Tibial nerve (tissue), 4 donors: ENCODE measurements at regions not wholly inside any gene's neighbourhood (a gene's known extent, or its start where the extent isn't known, plus 50 kb on each side); places are given as distances from the start of the nearest gene placed in this dataset.

ENCODE experiments used
- DNase-seq, 2 donors: peaks; one replicate each; pipeline ENCODE4 v3.0.0-alpha.2; 2019; ENCODE audit warnings: low spot score in 2 of 2
- H3K27ac ChIP-seq, 4 donors: fragments of 200-600 bp; sonication (generic) in 3 of 4; one replicate each; pipeline ENCODE4 v1.5.1; 2017 to 2019; ENCODE audit warnings: mild to moderate bottlenecking in 1 of 4
- H3K27me3 ChIP-seq, 2 donors: fragments of 200-600 bp; sonication (generic) in 1 of 2; one replicate each; pipeline versions ENCODE4 v1.5.1 to v1.6.0; 2017 to 2019
- H3K36me3 ChIP-seq, 3 donors: fragments of 200-600 bp; sonication (generic); one replicate each; pipeline ENCODE4 v1.5.1; 2018 to 2019
- H3K4me1 ChIP-seq, 4 donors: fragments of 200-600 bp; sonication (generic) in 3 of 4; one replicate each; pipeline ENCODE4 v1.5.1; 2017 to 2019
- H3K4me3 ChIP-seq, 4 donors: fragments of 200-600 bp; sonication (generic) in 3 of 4; one replicate each; pipeline ENCODE4 v1.5.1; 2017 to 2019; ENCODE audit warnings: mild to moderate bottlenecking in 1 of 4, moderate library complexity in 1 of 4
- H3K9me3 ChIP-seq, 4 donors: fragments of 200-600 bp; sonication (generic) in 3 of 4; one replicate each; pipeline ENCODE4 v1.5.1; 2017 to 2019
- EP300 ChIP-seq, 2 donors: sonication (generic); formaldehyde crosslinking; IDR thresholded peaks; one replicate each; pipeline ENCODE4 v1.6.1; 2017; ENCODE audit warnings: antibody characterized with exemption in 2 of 2, mild to moderate bottlenecking in 1 of 2
- POLR2A ChIP-seq, 2 donors: fragments of 450-650 bp; IDR thresholded peaks; one replicate each; pipeline ENCODE4 v1.6.1; 2017; ENCODE audit warnings: antibody characterized with exemption in 2 of 2, mild to moderate bottlenecking in 2 of 2, moderate library complexity in 2 of 2
- WGBS, 2 donors: methylation state at CpG; one replicate each; pipeline ENCODE4 v1.1.5; 2018; 5-methylcytosine and 5-hydroxymethylcytosine counted together
- TF ChIP-seq, protein P1 (sequence below), 5 experiments: fragments of 200-600 bp in 3 of 5; fragments of 450-650 bp in 2 of 5; sonication (generic) in 3 of 5; IDR thresholded peaks; one replicate each; pipeline ENCODE4 v1.5.1; 2016 to 2019; ENCODE audit warnings: antibody characterized with exemption in 5 of 5, mild to moderate bottlenecking in 3 of 5, moderate library complexity in 2 of 5

DNA sequence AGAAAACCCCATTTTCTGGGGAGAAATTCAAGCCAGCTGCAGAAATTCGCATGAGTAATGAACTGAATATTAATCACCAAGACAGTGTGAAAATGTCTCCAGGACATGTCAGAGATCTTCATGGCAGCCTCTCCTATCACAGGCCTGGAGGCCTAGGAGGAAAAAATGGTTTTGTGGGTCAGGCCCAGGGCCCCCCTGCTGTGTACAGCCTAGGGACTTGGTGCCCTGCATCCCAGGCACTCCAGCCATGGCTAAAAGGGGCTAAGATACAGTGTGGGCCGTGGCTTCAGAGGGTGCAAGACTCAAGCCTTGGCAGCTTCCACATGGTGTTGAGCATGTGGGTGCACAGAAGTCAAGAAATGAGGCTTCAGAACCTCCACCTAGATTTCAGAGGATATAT is 185.9 kb upstream of the GATB start:
- WGBS, 2 donors: 80 to 92% methylated on average over 2 of the region's 2 CpGs
- Histone ChIP-seq H3K4me1 (no peaks in the 10 kb centered on the region), H3K27me3 (no peaks in the 10 kb centered on the region), H3K9me3 (peaks cover 0 to 17% (median 0%) of the 10 kb centered on the region in 4 donors), H3K27ac (no peak overlapping the region), H3K36me3 (no peaks in the 10 kb centered on the region), H3K4me3 (no peak overlapping the region)
- TF ChIP-seq EP300 (IDR thresholded peaks at IDR 0.05) (no peak), POLR2A (IDR thresholded peaks at IDR 0.05) (no peak)
- TF ChIP-seq, protein P1, sequence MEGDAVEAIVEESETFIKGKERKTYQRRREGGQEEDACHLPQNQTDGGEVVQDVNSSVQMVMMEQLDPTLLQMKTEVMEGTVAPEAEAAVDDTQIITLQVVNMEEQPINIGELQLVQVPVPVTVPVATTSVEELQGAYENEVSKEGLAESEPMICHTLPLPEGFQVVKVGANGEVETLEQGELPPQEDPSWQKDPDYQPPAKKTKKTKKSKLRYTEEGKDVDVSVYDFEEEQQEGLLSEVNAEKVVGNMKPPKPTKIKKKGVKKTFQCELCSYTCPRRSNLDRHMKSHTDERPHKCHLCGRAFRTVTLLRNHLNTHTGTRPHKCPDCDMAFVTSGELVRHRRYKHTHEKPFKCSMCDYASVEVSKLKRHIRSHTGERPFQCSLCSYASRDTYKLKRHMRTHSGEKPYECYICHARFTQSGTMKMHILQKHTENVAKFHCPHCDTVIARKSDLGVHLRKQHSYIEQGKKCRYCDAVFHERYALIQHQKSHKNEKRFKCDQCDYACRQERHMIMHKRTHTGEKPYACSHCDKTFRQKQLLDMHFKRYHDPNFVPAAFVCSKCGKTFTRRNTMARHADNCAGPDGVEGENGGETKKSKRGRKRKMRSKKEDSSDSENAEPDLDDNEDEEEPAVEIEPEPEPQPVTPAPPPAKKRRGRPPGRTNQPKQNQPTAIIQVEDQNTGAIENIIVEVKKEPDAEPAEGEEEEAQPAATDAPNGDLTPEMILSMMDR (IDR thresholded peaks at IDR 0.05): no peak
- DNase-seq: no peak

DNA sequence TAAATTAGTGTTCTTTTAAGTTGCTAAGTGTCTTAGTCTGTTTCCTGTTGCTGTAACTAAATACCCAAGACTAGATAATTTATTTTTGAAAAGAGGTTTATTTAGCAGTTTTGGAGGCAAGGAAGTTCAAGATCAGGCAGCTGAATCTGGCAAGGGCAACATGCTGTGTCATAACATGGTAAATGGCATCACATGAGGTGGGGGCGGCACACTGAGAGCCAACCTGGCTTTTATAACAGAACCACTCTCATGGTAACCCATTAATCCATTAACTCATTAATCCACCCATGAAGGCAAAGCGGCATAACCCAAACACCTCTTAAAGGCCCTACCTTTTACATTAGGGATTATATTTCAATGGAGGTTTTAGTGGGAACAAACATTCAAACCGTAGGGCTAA is 182.2 kb upstream of the GATB start:
- Histone ChIP-seq H3K4me1 (no peaks in the 10 kb centered on the region), H3K9me3 (peaks cover 0 to 17% (median 0%) of the 10 kb centered on the region in 4 donors), H3K27me3 (no peaks in the 10 kb centered on the region), H3K27ac (no peak overlapping the region), H3K36me3 (no peaks in the 10 kb centered on the region), H3K4me3 (no peak overlapping the region)
- 91% methylated on average over 3 of the region's 3 CpGs for WGBS, 2 donors
- TF ChIP-seq POLR2A (IDR thresholded peaks at IDR 0.05) (no peak), EP300 (IDR thresholded peaks at IDR 0.05) (no peak)
- TF ChIP-seq, protein P1 (IDR thresholded peaks at IDR 0.05): no peak
- no peak for DNase-seq

GRCh38 chr4:151940926-151941617 is 180.3 kb upstream of the GATB start:
- Histone ChIP-seq H3K27me3 (no peaks in the 10 kb centered on the region), H3K4me3 (no peak overlapping the region), H3K36me3 (no peaks in the 10 kb centered on the region), H3K4me1 (no peaks in the 10 kb centered on the region), H3K27ac (no peak overlapping the region), H3K9me3 (no peaks in the 10 kb centered on the region)
- no peak for TF ChIP-seq EP300 (IDR thresholded peaks at IDR 0.05)
- no peak for TF ChIP-seq POLR2A (IDR thresholded peaks at IDR 0.05)
- TF ChIP-seq, protein P1 (IDR thresholded peaks at IDR 0.05): no peak
- DNase-seq: no peak
- 92% methylated on average over 3 of the region's 3 CpGs for WGBS, 2 donors

DNA sequence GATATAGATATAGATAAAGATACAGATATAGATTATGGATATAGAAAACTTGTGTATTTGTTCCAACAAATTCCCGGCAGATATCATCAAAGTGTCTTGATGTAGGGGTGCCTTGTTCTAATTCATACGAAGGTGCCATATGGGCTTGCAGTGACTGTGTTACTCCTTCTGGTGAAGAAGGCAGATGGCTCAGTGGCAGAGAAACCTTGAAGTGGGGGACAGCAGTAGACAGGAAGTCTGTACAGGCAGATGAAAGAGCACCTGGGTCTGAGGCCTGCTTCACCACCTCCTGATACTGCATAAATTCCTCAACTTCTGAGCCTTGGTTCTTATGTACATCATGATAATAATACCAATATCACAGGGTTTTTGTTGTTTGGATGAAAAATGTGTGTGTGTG is 179.5 kb upstream of the GATB start:
- H3K27ac ChIP-seq: no peak overlapping the region
- no peaks in the 10 kb centered on the region for H3K27me3 ChIP-seq
- WGBS, 2 donors: 95% methylated on average over 2 of the region's 2 CpGs
- no peaks in the 10 kb centered on the region for H3K36me3 ChIP-seq
- no peaks in the 10 kb centered on the region for H3K4me1 ChIP-seq
- no peak for TF ChIP-seq EP300 (IDR thresholded peaks at IDR 0.05)
- TF ChIP-seq, protein P1 (IDR thresholded peaks at IDR 0.05): no peak
- no peak for TF ChIP-seq POLR2A (IDR thresholded peaks at IDR 0.05)
- no peaks in the 10 kb centered on the region for H3K9me3 ChIP-seq
- H3K4me3 ChIP-seq: no peak overlapping the region
- DNase-seq: no peak

GRCh38 chr4:151939670-151940069 is 178.9 kb upstream of the GATB start:
- Histone ChIP-seq H3K4me1 (no peaks in the 10 kb centered on the region), H3K36me3 (no peaks in the 10 kb centered on the region), H3K4me3 (no peak overlapping the region), H3K27ac (no peak overlapping the region), H3K9me3 (no peaks in the 10 kb centered on the region), H3K27me3 (no peaks in the 10 kb centered on the region)
- TF ChIP-seq, protein P1 (IDR thresholded peaks at IDR 0.05): no peak
- TF ChIP-seq POLR2A (IDR thresholded peaks at IDR 0.05): no peak
- TF ChIP-seq EP300 (IDR thresholded peaks at IDR 0.05): no peak
- no peak for DNase-seq
- 79 to 83% methylated on average over 3 of the region's 3 CpGs for WGBS, 2 donors
